HG03135 (cell line): ENCODE measurements at regions not wholly inside any gene's neighbourhood (a gene's known extent, or its start where the extent isn't known, plus 50 kb on each side); places are given as distances from the start of the nearest gene placed in this dataset.
"Not testable (repeated sequence)": the region's sequence is repeated elsewhere in the genome, so short reads cannot be mapped to it uniquely, and the experiment has no call there.

Experiments
- ATAC-seq: cut with Tn5 transposase; IDR thresholded peaks from one replicate; pipeline ENCODE4 v1.9.1; 2021; ENCODE audit warnings: mild to moderate bottlenecking, moderate library complexity; ENCODE audit not compliant: unreplicated experiment

GRCh38 chr10:9222917-9223316 lies 1168.4 kb downstream of the GATA3 start:
- no peak for ATAC-seq

DNA sequence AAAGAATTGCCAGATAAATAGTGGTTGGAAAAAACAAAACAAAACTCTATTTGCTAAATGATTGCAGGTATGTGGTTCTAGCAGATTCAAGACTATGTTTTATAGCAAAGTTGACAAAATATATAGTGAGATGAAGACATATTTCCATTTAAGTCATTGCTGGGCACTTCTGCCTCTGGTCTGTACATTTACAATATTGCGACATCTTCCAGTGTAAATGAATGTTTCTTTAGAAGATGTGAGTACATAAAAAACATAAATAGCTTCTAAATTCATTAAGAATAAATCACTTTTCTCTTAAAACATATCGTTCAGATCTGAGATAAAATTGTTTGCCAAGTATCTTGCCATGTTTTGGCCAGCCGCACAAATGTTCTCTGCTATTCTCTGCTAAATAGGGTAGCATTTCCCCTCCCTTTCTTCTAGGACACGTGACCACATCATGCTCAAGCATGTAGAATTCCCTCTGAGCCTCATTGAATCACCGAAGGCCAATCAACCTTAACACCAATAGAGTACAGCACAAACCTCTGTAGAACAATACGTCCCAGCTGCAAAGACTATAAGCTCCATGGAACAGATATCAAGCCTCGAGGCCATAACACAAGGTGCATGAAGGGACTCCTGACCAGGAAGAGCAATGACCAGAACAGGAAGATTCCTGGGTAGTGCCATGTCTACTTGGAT lies 1173.3 kb downstream of the GATA3 start:
- no peak for ATAC-seq

GRCh38 chr10:9228771-9229170 lies 1174.3 kb downstream of the GATA3 start:
- ATAC-seq, result no peak

DNA sequence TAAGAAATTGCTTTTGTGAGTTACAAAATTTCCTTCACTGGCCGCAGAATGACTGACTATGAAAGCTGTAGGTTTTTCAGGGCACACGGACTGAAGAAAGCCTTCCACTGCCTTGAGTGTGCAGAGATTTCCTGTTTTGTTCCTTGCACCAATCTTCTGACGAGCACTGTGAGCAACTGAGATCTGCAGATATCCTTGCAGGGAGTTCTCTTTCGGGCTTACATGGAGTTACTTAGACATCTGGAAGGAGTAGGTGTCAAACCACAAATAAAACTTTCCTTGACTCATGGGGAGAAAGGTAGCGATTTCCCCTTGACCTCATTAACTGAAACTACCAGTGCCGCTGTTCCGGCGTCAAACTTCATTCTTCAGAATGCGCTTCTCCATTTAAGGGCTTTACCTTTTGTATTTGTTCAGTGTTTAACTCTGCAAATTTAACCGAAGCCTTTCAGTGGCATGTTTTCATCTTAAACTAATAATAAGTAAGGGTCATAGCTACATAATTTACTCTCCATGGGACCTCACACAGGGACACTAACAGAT lies 1175.3 kb downstream of the GATA3 start:
- ATAC-seq, result no peak

- no peak for ATAC-seq
These were observed 1176.1 kb downstream of the GATA3 start for GRCh38 chr10:9230625-9231024.

DNA sequence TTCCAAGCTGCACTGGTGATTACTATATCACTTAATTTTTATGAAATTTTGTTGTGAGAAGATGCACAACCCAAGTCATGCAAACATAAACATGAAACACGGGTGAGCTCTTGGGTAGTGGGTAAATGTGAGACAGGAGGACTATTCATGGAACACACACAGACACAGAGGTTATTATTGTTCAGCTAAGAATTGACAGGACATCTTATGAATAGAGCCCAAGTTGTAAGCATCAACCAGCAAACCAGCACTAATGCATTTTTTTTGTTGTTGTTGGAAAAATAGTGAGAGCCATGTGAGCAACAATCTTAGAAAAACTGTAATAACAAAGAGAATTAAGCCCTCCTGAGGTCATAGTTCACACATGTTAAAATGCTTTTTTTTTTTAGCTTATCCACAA lies 1179.7 kb downstream of the GATA3 start:
- no peak for ATAC-seq

GRCh38 chr10:9238041-9238440 lies 1183.6 kb downstream of the GATA3 start:
- no peak for ATAC-seq

DNA sequence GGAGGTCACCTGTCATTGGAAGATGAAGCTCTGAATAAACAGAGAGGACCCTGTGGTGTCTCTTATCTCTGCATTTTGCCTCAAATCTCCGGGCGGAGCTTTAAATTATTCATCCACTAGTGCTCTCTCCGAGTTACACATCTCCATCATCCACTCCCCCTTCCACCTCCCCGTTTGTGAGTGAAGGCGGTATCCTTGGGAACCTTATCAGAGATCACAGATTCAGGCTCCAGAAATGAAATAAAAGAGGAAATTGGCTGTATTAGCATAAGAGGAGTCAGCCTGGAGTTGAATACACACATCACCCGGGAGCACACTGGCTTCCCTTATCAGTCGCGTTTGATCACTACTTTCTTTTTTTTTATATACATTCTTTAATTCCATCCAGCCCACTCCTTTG lies 1184.8 kb downstream of the GATA3 start:
- no peak for ATAC-seq

GRCh38 chr10:9243941-9244411 lies 1189.5 kb downstream of the GATA3 start:
- ATAC-seq, result no peak

DNA sequence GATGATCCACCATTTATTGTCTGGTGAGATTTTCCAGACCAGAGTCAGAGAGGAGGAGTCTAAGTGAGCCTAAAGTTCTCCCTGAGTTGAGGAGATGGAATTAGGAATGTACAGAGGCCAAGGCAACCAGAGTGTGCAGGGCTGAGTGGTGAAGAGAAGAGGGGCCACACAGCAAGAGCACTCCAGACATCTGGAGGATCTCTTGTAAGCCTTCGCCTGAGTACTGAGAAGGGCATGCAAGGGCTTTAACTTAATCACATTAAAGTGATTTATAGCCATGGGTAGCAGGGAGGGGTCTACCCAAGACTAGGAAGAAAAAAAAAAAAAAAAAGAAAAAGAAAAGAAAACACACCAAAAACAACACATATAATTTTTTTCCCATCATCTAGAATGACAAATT lies 1190.4 kb downstream of the GATA3 start:
- no peak for ATAC-seq

GRCh38 chr10:9253121-9253520 lies 1198.6 kb downstream of the GATA3 start:
- no peak for ATAC-seq

DNA sequence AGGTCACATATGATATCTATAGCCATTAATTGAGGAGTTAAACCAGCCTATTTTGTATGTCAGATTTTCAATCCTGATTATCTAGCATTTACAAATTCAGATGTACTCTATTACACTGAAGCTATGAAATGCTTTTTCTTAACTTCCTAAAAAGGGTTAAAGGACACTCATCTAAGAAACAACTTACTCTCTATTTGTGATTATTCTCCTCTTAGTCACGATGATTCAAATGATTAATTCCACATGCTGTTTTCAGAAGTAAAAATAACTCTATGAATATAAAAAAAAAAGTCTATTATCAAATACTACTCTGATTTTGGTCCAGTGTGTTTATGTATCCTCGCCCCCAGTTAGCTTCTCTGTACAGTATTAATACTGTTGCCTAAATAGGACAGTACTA lies 1199.9 kb downstream of the GATA3 start:
- no peak for ATAC-seq

DNA sequence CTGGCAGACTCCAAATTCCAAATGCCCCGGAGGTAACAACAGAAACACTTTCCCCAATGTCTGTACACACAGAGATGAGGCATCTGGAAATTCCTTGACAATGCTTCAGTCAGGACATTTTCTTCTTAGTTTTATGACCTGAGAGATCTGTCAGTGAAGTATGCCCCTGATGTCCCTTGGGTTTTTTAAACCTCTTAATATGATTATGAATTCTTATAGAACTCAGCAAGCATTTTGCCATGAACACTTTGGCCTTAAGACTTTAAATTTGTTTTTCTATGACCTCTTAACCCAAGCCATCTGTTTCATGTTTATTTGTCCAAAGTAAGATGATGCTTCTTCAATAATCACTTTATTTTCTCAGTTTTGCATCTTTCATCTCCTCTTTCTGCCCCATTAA lies 1206.2 kb downstream of the GATA3 start:
- ATAC-seq, result no peak

- ATAC-seq, result no peak
These were observed 1208.3 kb downstream of the GATA3 start for GRCh38 chr10:9262770-9263169.

GRCh38 chr10:9268176-9268575 lies 1213.7 kb downstream of the GATA3 start:
- ATAC-seq, result no peak

- not testable (repeated sequence) for ATAC-seq
These were observed 1218.8 kb downstream of the GATA3 start for GRCh38 chr10:9273126-9273833.

DNA sequence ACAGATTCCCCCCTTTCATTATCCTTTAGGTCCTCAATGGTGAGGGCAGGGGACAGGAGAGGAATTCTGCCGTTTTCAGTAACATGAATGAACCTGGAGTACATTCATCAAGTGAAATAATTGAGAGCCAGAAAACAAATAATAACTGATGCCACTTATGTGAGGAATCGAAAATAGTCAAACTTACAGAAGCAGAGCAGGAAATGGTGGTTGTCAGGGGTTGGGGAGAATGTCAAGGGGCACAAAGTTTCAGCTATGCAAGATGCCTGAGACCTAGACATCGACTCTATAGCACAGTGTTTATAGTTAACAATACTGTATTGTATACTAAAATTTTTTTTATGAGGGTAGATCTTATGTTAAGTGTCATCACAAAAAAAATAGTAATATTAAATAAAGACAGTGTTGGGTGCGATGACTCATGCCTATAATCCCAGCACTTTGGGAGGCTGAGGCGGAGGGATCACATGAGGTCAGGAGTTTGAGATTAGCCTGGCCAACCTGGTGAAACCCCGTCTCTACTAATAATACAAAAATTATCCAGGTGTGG lies 1219.8 kb downstream of the GATA3 start:
- no peak for ATAC-seq

DNA sequence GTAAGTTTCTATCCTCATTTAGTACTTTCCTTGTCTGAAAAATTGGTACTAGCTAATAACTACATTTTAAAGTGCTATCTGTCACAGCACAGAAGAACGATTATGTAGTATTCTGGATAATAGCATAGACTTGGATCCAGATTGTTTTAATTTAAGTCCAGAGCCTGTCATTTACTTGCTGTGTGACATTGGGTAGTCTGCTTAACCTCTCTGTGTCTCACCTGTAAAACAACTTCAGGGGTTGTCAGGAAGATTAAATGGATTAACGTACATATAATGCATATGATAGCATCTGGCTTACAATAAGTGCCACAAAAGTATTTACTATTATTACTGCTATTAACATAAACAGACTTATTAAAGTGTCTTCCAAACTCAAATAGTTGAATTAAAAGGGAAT lies 1221.4 kb downstream of the GATA3 start:
- ATAC-seq, result no peak

DNA sequence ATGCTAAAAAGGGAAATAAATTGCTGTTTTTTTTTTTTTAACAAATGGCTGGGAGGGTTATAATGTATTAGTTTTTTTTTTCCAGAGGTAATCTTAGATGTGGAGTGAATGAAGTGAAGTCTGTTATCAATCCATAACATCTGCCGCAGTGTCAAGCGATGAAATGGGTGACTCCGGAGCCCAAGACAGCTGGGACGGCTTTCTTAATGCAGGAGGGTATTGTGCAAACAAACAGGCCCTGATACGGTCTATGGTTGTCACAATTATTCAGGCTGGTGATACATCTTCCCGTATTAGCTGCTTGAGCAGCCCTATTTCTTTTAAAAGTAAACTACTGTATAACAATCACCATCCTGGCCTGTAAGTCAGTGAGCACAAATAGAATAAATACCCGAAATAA lies 1231.2 kb downstream of the GATA3 start:
- ATAC-seq, result no peak

DNA sequence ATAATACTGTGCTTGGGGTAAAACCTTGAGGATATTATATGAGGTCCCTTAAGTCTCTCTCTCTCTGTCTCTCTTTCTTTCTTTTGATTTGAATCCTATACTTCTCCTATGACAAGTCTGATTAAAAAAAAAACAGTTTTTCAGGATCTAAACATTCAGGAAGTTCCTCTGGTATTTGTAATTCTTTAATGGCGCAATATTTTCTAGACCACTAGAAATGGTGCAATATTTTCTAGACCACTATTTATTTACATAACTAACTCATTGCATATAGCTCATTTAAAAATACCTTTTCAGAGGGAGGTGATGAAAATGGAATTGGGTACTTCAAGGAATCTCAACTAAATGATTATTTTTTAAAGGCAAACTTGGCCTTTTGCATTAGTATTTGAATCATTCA lies 1235.3 kb downstream of the GATA3 start:
- no peak for ATAC-seq

DNA sequence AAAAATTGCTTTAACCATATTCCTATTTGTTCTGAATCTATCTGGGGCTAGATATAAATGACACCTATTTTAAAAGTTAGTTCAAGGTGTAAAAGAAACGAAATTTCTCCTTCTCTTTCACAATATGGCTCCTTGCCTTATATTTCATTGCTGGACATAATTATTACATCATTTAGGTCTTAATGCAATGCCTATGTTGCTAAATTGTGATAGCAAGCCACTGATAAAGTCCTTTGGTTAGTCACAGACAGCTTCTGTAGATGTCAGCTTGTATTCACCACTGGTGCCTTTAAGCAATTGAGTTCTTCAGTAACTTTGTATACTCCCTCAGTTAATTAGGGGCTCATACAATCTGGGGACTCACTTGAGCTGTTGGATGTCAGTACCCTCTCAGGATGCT lies 1236.6 kb downstream of the GATA3 start:
- no peak for ATAC-seq

DNA sequence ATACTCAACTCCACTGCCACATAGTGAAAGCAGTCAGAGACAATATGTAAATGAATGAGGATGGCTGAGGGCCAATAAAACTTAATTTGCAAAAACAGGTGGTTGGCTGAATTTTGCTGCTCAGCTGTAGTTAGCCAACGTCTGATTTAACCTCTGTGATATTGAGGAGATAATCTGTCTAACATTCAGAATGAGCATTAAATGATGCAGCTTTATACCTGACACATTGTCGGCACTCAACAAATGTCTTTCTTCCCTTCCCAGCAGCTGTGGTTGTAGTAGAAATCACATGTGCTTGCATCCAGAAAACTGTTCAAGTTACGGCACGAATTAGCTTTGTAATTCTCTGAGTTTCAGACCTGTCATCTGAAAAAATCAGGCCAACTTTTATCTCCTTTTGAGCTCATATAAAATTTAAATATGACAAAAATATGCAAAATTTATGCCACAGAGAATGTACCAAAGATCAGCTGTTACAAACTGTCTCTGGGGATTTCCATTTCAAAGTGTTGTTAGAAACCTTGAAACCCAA lies 1239.7 kb downstream of the GATA3 start:
- no peak for ATAC-seq
